Stimulated activated CD8-positive, alpha-beta memory T cell treated with anti-CD3 and anti-CD28 coated beads, Interleukin-15, amount 100 ng/mL, for 24 hours (primary cell): ENCODE measurements at regions not wholly inside any gene's neighbourhood (a gene's known extent, or its start where the extent isn't known, plus 50 kb on each side); places are given as distances from the start of the nearest gene placed in this dataset.
"Not testable (repeated sequence)": the region's sequence is repeated elsewhere in the genome, so short reads cannot be mapped to it uniquely, and the experiment has no call there.

Experiments used
- DNase-seq: peaks from one replicate; pipeline ENCODE4 v3.0.0-alpha.2; 2020; ENCODE audit warnings: low read depth

DNA sequence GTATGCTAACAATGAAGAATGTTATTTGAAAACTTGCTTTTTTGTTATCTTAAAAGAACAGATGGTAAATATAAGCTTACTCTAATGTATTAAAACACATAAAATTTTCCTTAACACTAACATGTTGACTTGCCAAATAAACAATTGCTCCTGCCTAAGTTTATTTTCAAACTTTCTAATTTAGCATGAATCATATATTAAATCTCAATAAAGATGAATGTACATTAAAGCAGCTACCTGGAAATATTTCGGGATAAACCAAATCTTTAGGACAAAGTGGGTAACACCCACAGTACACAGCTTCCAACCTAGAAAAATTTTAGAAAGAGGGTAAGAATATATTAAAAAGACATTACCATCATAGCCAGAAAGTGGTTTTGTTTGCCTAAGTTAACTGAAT lies 567.4 kb downstream of the ZEB2 start:
- no peak for DNase-seq

DNA sequence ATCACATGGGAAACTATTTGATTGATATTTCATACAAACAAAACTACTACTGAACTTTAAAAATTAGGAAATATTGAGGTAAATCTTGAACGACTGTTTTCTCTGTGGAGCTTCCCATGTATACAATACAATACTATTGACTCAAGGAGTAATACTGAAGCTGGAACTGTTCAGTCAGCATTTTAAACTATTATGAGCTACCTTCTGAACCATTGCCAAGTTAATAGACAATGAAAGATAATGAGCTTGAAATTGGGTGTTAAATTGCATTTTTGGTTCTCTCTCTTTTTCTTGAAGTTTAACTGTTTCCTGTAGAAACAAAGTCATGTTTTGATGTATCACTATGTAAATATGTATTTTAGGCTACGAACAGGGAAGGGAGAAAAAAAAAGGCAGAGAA lies 569.2 kb downstream of the ZEB2 start:
- no peak for DNase-seq

DNA sequence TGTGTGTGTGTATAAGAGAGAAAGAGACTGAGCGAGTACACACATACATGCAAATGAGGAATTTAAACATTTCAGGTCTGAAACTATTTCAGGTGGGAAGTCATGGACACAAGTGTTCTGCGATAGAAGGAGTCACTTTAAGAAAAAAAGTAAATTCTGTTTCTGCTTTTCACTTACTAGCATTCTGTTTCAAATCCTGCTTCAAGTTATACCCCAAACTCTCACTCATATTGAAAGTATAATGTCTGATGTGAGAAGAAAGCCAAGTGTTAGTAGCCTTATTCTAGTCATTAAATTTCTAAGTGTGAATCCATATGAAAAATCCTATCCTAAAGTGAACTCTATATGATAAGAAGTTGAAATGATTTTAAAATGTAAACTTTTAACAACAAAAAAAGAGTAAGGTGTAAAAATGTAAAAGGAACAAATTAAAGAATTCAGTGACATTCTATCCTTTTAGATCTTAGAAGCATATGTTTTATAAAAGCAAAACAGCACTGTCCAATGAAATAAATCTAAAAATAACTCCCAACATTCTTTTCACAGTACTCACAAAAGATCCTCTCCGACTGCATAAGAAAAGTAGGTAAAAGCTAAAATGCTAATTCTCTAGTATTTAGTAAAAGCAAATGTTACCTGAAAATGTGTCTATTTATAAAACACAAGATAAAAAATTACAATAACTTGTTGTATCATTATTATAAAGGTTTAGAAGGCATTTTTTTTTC lies 570.6 kb downstream of the ZEB2 start:
- no peak for DNase-seq

DNA sequence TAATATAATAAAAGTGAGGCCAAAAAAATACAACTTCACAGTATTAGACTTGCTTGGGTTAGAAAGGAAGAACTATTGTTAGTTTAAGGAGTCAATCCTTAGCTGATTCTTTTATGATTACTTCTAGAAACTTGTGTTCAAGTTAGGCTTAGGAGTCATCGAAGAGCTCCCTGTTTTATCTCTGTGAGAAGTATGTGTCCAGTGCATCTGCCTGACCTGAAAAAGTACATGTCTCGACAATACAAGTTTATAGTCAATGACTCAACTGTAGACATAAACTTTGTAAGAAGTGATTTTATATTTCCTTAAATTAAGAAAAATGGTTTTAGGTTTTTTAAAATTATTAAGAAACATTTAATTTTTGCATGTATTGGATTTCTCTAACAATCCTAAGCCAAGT lies 571.2 kb downstream of the ZEB2 start:
- DNase-seq = no peak

DNA sequence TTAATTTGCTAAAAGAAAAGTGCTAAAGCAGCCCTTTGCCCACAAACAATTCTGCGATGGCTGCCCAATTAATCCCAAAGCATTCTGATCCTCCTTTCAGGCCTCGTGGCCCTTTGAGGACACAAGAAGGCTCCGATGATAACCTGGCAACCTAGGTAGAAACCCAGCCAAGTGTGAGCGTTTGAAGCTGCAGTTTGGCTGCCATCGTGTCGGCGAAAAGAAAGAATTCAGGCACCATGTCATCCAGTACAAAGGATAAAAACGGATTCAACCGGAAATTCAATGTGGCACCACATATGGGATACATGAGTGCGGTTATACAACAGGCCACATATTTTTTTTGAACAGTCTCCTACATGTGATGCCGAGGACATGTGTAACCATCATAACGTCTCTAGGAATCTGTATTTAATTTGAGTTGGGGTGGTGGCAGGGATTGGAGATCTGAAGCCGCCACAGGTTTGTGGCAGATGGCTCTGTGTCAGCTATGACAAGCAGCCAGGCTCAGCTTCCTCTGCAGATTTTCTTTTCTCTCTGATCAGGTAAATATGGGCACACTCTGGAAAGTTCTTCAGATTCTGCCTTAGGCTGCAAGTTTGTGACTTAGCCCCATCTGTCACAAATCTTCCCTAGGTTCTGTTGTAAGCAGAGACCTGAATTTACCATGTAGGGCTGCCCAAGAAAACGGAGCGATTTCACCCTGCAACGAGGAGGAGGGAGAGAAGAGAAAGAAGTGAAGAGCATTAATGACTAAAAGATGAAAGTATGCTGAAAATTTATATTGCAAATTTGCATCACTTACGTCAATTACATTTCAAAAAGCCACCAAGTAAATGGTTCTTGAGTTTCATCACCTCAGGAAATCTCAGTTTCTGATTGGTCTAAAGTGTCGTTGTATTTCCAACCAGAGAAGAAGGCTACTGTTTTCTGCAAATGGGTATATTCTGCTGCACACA lies 573.2 kb downstream of the ZEB2 start:
- no peak for DNase-seq

DNA sequence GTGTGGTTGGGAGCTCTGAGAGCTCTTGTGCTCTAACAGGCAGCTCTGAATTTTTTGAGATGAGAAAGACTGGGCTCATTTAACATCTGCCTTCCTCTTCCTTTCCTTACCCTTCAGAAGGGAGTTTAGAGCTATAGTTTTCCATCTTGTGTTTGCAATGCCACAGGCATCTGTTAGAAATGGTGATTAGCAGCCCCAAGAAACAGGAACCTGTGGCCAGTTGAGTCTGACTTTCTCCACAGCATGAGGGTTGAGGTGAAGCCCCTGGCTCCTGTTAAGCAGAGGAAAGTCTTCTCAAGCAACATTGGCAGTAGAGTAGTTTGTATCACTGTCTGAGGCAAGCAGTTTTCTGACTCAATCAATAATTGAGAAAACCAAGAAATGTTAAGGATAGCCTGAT lies 577.4 kb downstream of the ZEB2 start:
- DNase-seq = no peak

DNA sequence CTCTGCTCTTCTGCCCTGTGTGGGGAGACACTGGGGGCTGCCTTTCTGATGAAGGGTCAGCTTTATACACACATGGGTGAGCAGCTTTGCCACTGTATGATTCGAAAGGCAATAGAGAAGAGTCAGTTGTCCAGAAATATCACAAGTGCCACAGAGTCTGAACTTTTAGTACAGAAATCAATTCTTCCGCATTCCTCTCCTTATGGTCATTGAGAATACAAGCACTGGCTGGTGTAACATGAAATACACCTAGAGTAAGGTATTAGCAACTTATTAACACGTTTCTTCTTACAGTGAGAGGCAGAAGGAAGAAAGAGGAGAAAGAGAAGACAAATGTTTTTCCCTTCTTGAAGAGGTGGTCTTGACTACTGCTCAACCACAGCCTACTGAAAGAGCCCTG lies 579.2 kb downstream of the ZEB2 start:
- DNase-seq = no peak

DNA sequence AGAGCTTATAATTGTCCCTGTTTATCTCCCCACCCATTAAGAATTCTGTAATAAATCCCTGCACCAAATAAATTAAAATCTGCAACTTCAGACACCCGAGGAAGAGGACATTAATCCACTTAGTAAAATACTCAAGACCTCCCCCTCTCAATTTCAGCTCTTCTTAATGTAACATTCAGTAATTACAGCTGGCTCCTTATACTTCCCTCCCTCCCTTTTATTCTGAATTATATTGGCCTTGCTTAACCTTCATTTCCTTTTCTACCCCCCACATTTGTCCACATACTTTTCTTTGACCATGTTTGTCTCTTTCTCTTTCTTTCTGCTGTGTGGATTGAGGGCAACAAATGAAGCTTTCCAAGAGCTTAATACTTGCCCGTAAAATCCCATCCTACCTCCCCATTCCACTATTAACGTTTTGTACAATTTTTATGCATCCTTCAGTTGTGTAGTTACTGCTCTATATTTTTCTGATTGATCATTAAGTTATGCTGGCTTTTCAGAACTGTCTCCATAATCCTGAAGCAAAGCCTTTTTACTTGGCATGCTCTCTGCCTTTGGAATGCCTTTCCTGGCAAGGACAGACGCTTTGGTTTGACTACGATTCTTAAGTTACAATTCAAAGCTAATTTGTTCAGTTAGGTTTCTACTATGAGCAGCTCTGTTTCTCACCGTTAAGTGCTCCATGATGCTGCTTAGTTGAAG lies 580.1 kb downstream of the ZEB2 start:
- DNase-seq = no peak

DNA sequence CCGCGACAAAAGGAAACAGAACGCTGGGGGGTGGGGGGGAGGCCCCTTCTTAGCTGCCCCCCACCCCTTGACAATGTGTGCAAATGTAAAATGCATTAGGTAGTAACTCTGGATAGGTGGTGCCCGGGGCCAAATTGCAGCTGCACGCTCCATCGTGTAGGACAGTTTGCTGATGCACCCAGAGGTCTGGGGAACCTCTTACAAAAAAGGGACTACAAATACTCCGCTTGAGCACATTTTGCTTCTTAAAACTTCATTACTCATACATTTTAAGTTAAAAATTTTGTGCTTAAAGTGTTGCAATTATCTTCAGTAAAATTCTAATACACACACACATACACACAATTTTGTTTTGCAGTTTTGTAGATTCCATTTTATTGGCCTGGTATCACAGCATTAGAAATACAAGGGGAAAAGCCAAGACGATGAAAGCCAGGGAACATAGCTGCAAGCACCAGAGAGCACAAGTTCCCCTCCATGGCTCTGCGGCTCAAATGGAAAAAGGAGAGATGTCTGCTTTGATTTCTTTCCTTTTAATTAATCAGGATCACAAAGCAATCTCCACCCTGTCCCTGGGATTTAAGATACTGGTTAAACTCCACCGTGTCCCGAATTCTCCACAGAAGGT lies 582.1 kb downstream of the ZEB2 start:
- no peak for DNase-seq

DNA sequence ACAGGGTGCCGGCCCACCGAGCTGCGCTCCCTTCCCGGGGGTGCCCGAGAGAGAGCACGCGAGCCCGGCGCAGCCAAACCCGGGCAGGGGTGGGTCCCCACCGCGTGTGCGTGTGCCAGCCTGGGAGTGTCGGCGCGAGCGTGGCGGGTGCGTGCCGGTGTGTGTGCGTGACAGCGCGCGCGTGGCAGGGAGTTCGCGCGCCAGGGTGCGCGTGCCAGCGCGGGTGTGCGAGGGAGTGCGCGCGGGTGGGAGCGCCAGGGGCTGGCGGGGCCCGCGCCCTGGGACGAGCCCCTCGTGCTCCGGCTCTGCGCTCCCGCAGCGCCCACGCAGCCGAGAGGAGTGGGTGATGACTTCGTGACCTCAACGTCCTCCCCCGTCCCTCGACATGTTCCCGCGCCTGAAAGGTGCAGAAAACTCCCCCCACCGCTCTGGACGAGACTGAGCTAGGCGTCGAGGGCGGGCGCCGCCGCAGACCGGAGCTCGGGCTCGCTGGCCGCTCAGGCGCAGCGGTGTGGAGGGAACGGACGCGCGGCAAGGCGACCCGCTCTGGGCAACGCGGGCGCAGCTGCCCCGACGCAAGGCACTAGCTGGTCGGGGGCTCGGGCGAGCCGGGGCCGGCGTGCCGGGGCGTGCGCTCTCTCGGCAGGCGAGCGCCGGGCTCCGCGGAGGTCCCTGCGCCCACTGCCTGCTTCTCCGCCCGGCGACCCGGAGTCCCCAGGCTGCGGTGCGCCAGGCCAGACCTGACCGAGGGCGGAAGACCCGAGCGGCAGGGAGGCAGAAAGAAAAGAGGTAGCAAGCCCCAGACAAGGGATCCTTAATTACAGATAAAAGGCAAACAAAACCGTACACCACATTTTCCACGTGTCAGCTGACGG lies 582.8 kb downstream of the ZEB2 start:
- DNase-seq = no peak

DNA sequence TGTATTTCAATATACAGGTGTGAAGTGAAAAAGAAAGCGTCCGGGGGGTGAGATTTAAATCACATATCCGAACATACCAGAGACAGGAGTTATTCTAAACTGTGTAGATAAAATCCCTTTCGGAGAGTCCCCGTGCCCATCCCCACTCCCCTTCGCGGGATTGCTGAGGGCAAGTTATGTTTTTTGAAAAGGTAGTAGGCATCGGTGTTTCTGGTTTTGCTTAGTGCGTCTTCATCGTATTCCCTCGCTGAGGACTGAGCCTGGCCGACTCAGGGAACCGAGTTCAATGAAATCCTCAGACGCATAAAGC lies 583.4 kb downstream of the ZEB2 start:
- DNase-seq = no peak

DNA sequence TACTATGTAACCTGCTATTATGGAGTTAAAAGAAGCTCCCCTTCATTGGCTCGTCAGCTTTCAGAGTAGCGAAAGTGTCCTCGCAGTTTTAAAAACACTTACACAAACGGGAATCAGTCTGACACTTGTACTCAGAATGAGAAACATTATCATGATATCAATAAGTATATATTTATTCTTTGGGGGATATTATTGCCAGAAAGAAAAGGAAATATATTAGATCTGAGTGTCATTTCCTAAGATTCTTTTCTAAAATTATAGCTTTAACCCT lies 584.5 kb downstream of the ZEB2 start:
- no peak for DNase-seq

DNA sequence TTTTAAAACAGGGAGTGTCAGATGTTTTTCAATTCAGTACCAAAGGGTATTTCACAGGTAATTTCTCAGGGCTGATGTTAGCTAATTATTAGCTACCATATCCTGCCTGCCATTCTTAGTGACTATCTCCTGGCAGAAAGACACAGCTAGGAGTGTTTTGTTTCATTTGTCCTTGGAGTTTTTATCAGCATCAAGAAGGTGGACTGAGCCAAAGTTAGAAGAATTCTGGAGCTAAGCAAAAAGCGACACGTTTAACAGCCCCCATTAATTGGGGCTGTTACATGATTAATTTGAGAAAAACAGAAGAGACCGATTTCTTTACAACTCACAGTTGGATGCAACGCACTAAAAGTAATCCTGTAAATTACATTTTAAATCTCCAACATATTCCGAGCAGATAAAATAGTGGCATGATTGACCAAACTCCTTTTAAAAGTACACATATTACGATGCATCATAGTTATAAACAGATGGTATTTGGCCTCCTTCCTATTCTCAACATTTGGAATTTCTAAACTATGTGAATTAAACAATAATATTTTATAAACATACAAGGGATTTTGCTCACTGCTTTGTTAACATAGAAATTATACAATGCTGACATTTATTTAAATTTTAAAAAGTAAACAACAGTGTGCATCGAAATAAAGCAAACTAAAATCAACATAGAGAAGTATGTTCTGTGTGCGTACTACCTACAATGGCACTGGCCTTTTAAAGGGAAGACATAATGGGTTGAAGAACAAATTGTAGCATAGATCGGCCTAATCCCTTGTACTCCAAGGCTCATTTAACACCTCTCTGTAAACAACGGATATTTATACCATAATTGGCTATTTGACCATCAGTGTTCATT lies 585.1 kb downstream of the ZEB2 start:
- DNase-seq = no peak

DNA sequence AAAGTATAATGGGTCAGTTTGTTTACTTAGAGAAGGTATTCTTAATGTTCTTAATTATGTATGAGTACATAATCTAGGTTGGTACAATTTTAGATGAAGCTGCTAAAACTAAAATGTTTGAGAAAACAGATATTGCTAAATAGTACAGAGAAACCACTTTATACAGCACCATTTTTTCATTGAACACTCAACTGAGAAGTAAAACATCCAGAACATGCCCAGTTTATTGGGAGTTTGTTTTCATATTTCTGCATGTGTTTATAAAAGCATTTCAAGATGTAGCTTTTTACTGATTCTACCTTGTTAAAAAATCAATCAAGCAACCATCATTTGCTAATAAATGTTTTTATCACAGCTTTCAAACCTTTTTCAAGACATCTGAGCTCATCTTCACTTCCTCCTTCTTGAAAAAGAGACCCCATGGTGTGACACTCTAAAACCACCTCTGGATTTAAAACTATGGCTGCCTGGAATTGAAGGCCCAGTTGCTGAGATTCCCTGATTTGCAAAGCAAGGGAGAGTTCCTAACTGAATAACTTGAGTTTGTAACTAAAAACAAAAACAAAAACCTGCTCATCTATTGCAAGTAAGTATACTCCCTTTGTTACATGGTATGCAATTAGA lies 585.9 kb downstream of the ZEB2 start:
- no peak for DNase-seq

DNA sequence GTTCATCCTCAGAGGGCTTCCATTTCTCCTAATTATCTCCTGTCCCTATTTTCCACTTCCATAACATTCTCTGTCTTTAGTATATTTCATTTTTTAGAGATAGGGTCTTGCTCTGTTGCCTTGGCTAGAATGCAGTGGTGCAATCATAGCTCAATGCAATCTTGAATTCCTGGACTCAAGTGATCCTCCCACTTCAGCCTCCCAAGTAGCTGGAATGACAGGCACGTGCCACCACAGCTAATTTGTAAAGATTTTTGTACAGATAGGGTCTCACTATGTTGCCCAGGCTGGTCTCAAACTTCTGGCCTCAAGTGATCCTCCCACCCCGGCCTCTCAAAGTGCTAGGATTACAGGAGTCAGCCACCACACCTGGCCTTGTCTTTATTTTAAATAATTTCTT lies 589.0 kb downstream of the ZEB2 start:
- DNase-seq = no peak

DNA sequence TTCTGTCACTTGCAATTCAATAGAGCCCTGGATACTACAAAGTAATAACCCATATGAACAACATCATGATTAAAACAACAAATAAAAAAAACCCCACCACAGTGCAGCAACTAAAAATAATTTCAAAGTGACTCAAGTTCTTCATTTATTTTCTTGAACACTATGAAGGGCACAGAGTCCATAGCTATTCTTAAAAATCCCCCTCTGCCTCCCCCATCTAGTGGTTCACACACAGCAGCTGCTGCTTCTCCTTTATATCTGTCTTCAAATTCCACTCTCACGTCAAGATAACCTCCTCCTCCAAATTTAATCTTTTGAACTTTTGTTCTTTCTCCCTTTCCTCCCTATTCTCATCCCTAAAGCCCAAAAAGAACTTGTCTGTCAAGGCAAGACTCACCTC lies 591.3 kb downstream of the ZEB2 start:
- DNase-seq = no peak

DNA sequence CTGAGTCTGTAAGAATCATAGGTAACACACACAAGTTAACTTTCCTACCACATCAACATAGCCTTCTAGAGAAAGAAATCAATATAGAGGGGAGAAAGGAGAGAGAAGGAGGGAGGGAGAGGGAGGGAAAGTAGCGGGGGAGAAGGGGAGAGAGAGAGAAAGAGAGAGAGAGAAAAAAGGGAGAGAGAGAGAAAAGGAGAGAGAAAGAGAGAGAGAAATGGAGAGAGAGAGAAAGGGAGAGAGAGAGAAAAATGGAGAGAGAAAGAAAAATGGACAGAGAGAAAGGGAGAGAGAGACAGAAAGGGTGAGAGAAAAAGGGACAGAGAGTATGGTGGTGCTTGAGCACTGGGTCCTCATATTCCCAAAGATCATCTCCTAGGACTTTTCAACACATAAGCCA lies 591.7 kb downstream of the ZEB2 start:
- DNase-seq = no peak

DNA sequence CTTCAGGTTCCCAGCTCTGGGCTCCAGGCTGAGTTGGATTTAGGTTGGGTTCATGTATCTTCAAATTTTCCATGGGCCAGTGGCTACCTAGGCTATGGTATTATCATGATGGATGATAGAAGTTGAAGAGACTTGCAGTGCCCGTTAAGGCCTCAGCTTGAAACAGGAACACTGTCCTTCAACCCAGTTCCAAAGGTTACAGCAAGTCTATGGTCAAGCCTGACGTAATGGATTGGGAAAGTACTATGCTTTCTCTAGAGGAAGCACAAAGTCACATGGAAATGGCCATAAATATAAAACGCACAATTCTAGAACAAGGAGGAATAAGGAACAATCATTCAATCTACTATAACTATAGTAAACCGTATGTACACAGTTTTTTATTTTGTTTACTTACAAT lies 593.2 kb downstream of the ZEB2 start:
- DNase-seq = no peak

DNA sequence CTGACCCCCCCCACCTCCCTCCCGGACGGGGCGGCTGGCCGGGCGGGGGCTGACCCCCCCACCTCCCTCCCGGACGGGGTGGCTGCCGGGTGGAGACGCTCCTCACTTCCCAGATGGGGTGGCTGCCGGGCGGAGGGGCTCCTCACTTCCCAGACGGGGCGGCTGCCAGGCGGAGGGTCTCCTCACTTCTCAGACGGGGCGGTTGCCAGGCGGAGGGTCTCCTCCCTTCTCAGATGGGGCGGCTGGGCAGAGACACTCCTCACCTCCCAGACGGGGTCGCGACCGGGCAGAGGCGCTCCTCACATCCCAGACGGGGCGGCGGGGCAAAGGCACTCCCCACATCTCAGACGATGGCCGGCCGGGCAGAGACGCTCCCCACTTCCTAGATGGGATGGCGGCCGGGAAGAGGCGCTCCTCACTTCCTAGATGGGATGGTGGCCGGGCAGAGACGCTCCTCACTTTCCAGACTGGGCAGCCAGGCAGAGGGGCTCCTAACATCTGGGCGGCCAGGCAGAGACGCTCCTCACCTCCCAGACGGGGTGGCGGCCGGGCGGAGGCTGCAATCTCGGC lies 597.6 kb downstream of the ZEB2 start:
- DNase-seq = not testable (repeated sequence)

DNA sequence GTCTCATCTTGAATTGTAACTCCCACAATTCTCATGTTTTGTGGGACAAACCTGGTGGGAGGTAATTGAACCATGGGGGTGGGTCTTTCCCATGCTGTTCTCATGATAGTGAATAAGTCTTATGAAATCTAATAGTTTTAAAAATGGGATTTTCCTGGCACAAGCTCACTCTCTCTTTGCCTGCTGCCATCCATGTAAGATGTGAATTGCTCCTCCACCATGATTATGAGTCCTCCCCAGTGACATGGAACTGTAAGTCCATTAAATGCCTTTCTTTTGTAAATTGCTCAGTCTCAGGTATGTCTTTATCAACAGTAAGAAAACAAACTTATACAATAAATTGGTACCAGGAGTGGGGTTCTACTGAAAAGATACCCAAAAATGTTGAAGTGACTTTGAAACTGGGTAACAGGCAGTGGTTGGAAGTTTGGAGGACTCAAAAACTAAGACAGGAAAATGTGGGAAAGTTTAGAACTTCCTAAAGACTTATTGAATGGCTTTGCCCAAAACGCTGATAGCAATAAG lies 601.4 kb downstream of the ZEB2 start:
- DNase-seq = no peak
